ENCODE measurements at regions not wholly inside any gene's neighbourhood (a gene's known extent, or its start where the extent isn't known, plus 50 kb on each side); places are given as distances from the start of the nearest gene placed in this dataset.

- Histone ChIP-seq H3K4me1 (ENCODE audit: insufficient read depth, low read length, severe bottlenecking) (no peaks in the 10 kb centered on the region), H4K20me1 (ENCODE audit: insufficient read depth, low read length) (no peaks in the 10 kb centered on the region), H3F3A (ENCODE audit: insufficient read depth, low read length) (no peaks in the 10 kb centered on the region), H3K36me3 (ENCODE audit: insufficient read depth, low read length) (no peaks in the 10 kb centered on the region), H3K9me2 (ENCODE audit: low read depth, low read length) (no peaks in the 10 kb centered on the region), H3K4me3 (ENCODE audit: low read depth, low read length, poor library complexity, severe bottlenecking) (no peak overlapping the region), H3K27me3 (ENCODE audit: insufficient read depth, low read length) (no peaks in the 10 kb centered on the region), H3K27ac (ENCODE audit: low read depth, low read length, poor library complexity, severe bottlenecking) (no peak overlapping the region), H3K79me2 (ENCODE audit: insufficient read depth, low read length) (no peaks in the 10 kb centered on the region), H3K9me3 (ENCODE audit: low read length) (no peaks in the 10 kb centered on the region), H3K9ac (ENCODE audit: low read length) (no peak overlapping the region), H3K4me2 (ENCODE audit: low read length) (no peak overlapping the region), H2AFZ (ENCODE audit: low read length) (no peak overlapping the region)
- TF ChIP-seq CTCF (IDR thresholded peaks at IDR 0.05; ENCODE audit: low read length), result no peak
- TF ChIP-seq EZH2 (IDR thresholded peaks at IDR 0.05; ENCODE audit: borderline replicate concordance, low read length), result no peak
These were observed 341.4 kb upstream of the PSMD7 start for GRCh38 chr16:73955255-73955654.

- Histone ChIP-seq H3K9me2 (ENCODE audit: low read depth, low read length) (no peaks in the 10 kb centered on the region), H3K4me1 (ENCODE audit: insufficient read depth, low read length, severe bottlenecking) (no peaks in the 10 kb centered on the region), H3K79me2 (ENCODE audit: insufficient read depth, low read length) (no peaks in the 10 kb centered on the region), H4K20me1 (ENCODE audit: insufficient read depth, low read length) (no peaks in the 10 kb centered on the region), H3K36me3 (ENCODE audit: insufficient read depth, low read length) (no peaks in the 10 kb centered on the region), H2AFZ (ENCODE audit: low read length) (no peak overlapping the region), H3K9ac (ENCODE audit: low read length) (no peak overlapping the region), H3K4me2 (ENCODE audit: low read length) (no peak overlapping the region), H3F3A (ENCODE audit: insufficient read depth, low read length) (no peaks in the 10 kb centered on the region), H3K4me3 (ENCODE audit: low read depth, low read length, poor library complexity, severe bottlenecking) (no peak overlapping the region), H3K9me3 (ENCODE audit: low read length) (no peaks in the 10 kb centered on the region), H3K27me3 (ENCODE audit: insufficient read depth, low read length) (no peaks in the 10 kb centered on the region), H3K27ac (ENCODE audit: low read depth, low read length, poor library complexity, severe bottlenecking) (no peak overlapping the region)
- TF ChIP-seq CTCF (IDR thresholded peaks at IDR 0.05; ENCODE audit: low read length), result no peak
- TF ChIP-seq EZH2 (IDR thresholded peaks at IDR 0.05; ENCODE audit: borderline replicate concordance, low read length), result no peak
These were observed 345.1 kb upstream of the PSMD7 start for GRCh38 chr16:73951481-73951880.

GRCh38 chr16:73949574-73950320, 346.9 kb upstream of the PSMD7 start:
- H3K4me2 ChIP-seq (ENCODE audit: low read length), result no peak overlapping the region
- H3K9me2 ChIP-seq (ENCODE audit: low read depth, low read length), result no peaks in the 10 kb centered on the region
- H3K9me3 ChIP-seq (ENCODE audit: low read length), result no peaks in the 10 kb centered on the region
- H3K4me1 ChIP-seq (ENCODE audit: insufficient read depth, low read length, severe bottlenecking), result no peaks in the 10 kb centered on the region
- no peak overlapping the region for H3K4me3 ChIP-seq (ENCODE audit: low read depth, low read length, poor library complexity, severe bottlenecking)
- H2AFZ ChIP-seq (ENCODE audit: low read length), result no peak overlapping the region
- no peaks in the 10 kb centered on the region for H3K79me2 ChIP-seq (ENCODE audit: insufficient read depth, low read length)
- no peak overlapping the region for H3K27ac ChIP-seq (ENCODE audit: low read depth, low read length, poor library complexity, severe bottlenecking)
- H3K27me3 ChIP-seq (ENCODE audit: insufficient read depth, low read length), result no peaks in the 10 kb centered on the region
- H3F3A ChIP-seq (ENCODE audit: insufficient read depth, low read length), result no peaks in the 10 kb centered on the region
- no peaks in the 10 kb centered on the region for H4K20me1 ChIP-seq (ENCODE audit: insufficient read depth, low read length)
- no peaks in the 10 kb centered on the region for H3K36me3 ChIP-seq (ENCODE audit: insufficient read depth, low read length)
- TF ChIP-seq CTCF (IDR thresholded peaks at IDR 0.05; ENCODE audit: low read length), result no peak
- TF ChIP-seq EZH2 (IDR thresholded peaks at IDR 0.05; ENCODE audit: borderline replicate concordance, low read length), result no peak
- H3K9ac ChIP-seq (ENCODE audit: low read length), result no peak overlapping the region
